Nephron progenitor cell (in vitro differentiated cells): ENCODE measurements at regions not wholly inside any gene's neighbourhood (a gene's known extent, or its start where the extent isn't known, plus 50 kb on each side); places are given as distances from the start of the nearest gene placed in this dataset.
"Not testable (repeated sequence)": the region's sequence is repeated elsewhere in the genome, so short reads cannot be mapped to it uniquely, and the experiment has no call there.

Experiments used
- DNase-seq: peaks from one replicate; pipeline ENCODE4 v3.0.0; 2021
- H3K27ac Mint-ChIP-seq: 2 replicates; pipeline ENCODE4 v1.8.0; 2021; ENCODE audit warnings: mild to moderate bottlenecking, moderate library complexity, mixed read lengths
- H3K27me3 Mint-ChIP-seq: 2 replicates; pipeline ENCODE4 v1.8.0; 2021; ENCODE audit warnings: mild to moderate bottlenecking, low read depth, mixed read lengths; ENCODE audit not compliant: poor library complexity
- H3K36me3 Mint-ChIP-seq: 2 replicates; pipeline ENCODE4 v1.8.0; 2021; ENCODE audit warnings: low read depth, mixed read lengths
- H3K4me1 Mint-ChIP-seq: 2 replicates; pipeline ENCODE4 v1.8.0; 2021; ENCODE audit warnings: mixed read lengths
- H3K4me3 Mint-ChIP-seq: 2 replicates; pipeline ENCODE4 v1.8.0; 2021; ENCODE audit warnings: mild to moderate bottlenecking, moderate library complexity, mixed read lengths
- H3K9me3 Mint-ChIP-seq: 2 replicates; pipeline ENCODE4 v1.8.0; 2021; ENCODE audit warnings: mild to moderate bottlenecking, moderate library complexity, mixed read lengths
- TF ChIP-seq, protein P1 (sequence below): fragments of 200-600 bp; sonication (generic); IDR thresholded peaks from 2 replicates; pipeline ENCODE4 v1.5.0; 2021; ENCODE audit warnings: antibody characterized with exemption

DNA sequence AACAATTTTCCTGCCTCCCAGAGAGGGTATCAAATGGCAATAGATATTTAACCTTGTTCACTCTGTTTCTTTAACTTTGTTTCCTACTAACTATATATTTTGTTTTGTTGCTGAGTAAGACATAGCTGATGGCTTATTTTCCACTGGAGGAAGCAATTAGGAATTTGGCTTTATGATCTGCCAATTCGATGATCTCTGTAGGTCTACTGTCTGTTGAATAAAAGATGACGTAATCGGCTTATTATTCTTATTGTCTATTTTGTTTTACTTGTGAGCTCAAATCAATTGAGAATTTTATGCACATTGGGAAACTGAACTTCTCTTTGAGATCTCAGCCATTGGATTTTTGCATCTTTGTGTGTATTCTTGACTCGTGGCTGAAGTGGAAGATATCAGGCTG, 862.6 kb downstream of the EFNB2 start:
- Mint-ChIP-seq H3K36me3 (no peaks in the 10 kb centered on the region), H3K4me3 (no peak overlapping the region), H3K9me3 (no peaks in the 10 kb centered on the region), H3K27me3 (peaks cover 4% of the 10 kb centered on the region), H3K27ac (no peak overlapping the region), H3K4me1 (no peaks in the 10 kb centered on the region)
- TF ChIP-seq, protein P1, sequence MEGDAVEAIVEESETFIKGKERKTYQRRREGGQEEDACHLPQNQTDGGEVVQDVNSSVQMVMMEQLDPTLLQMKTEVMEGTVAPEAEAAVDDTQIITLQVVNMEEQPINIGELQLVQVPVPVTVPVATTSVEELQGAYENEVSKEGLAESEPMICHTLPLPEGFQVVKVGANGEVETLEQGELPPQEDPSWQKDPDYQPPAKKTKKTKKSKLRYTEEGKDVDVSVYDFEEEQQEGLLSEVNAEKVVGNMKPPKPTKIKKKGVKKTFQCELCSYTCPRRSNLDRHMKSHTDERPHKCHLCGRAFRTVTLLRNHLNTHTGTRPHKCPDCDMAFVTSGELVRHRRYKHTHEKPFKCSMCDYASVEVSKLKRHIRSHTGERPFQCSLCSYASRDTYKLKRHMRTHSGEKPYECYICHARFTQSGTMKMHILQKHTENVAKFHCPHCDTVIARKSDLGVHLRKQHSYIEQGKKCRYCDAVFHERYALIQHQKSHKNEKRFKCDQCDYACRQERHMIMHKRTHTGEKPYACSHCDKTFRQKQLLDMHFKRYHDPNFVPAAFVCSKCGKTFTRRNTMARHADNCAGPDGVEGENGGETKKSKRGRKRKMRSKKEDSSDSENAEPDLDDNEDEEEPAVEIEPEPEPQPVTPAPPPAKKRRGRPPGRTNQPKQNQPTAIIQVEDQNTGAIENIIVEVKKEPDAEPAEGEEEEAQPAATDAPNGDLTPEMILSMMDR, result no peak
- no peak for DNase-seq

DNA sequence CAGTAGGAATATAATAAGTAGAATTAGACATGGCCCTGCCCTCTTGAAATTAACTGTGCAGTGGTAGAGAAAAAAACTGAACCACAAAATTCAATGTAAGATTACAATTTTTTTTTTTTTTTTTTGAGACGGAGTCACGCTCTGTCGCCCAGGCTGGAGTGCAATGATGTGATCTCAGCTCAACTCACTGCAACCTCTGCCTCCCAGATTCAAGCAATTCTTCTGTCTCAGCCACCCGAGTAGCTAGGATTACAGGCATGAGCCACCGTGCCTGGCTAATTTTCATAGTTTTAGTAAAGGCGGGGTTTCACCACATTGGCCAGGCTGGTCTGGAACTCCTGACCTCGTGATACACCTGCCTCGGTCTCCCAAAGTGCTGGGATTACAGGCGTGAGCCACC, 864.3 kb downstream of the EFNB2 start:
- H3K27me3 Mint-ChIP-seq, H3K4me3 Mint-ChIP-seq, H3K36me3 Mint-ChIP-seq, H3K9me3 Mint-ChIP-seq, DNase-seq, H3K27ac Mint-ChIP-seq, H3K4me1 Mint-ChIP-seq: not testable (repeated sequence)

DNA sequence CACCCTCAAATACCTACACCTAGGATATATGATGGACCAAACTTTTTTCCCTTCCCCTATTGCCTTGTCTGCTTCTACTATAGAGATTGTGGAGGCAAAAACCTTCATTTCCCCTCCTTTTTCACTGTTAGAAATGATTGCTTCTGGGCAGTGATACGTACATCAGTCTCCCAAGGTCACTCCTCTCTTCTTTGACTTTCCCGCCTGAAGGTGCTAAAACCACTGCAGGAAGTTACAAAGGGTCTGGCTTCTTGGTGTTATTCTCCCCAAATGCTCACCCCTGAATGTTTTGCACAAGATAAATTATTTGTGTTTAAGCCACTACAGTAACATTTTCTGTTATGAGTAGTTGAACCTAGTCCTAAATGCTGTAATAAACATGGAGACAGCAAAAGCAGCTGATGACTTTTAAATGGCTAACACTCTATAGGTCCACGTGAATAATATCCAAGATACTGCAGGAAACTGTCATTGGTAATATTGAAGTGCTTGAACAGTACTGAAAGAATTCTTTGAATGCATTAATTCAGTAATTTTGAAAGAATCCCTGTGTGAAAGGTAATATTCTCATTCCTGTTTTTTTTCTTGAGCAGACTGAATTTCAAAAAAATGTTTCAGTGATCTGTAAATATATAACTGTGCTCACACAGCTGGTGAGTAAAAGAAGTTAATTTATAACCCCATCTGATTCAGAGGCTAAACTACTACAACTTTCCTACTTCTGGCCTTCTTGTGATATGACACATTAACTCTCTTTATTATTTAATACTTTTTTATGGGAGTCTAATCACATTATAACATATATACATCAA, 865.1 kb downstream of the EFNB2 start:
- H3K27me3 Mint-ChIP-seq, result peaks cover 4% of the 10 kb centered on the region
- no peaks in the 10 kb centered on the region for H3K36me3 Mint-ChIP-seq
- no peaks in the 10 kb centered on the region for H3K4me1 Mint-ChIP-seq
- DNase-seq, result no peak
- TF ChIP-seq, protein P1, result no peak
- H3K9me3 Mint-ChIP-seq, result no peaks in the 10 kb centered on the region
- no peak overlapping the region for H3K4me3 Mint-ChIP-seq
- H3K27ac Mint-ChIP-seq, result no peak overlapping the region

DNA sequence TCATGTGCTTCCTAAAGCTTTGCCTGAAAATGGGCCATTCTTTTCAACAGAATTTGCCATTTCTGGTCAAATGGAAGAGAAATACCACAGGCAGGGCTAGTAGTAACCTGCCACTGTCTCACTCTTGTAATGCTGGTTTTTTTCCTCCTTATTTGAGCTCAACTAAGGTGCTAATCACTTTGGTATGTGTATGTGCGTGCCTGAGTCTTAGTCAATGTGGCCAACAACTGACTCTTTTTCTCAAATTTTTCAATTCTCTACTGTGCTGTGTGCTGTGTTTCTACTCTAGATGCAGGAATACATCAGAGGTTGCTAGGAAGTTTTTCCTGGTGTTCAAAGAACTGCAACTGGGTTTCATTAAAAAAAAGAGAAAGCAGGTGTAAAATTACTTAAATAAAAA, 870.2 kb downstream of the EFNB2 start:
- Mint-ChIP-seq H3K4me3 (no peak overlapping the region), H3K9me3 (no peaks in the 10 kb centered on the region), H3K4me1 (peaks cover 7% of the 10 kb centered on the region), H3K27me3 (no peaks in the 10 kb centered on the region), H3K36me3 (no peaks in the 10 kb centered on the region), H3K27ac (no peak overlapping the region)
- TF ChIP-seq, protein P1, result no peak
- DNase-seq, result no peak

DNA sequence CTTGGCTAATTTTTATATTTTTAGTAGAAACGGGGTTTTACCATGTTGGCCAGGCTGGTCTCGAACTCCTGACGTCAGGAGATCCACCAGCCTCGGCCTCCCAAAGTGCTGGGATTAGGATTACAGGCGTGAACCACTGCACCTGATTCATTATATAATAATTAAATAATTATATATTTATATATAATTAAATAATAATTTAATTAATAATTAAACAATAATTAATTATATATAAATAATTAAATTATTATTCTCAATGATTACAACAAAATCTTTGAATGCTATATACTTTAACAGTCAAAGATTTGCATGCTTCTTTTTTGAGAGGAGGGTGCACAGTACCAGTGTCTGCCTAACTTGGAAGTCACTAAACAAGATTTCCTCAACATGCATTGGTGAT, 872.3 kb downstream of the EFNB2 start:
- TF ChIP-seq, protein P1, result no peak
- H3K9me3 Mint-ChIP-seq, result no peaks in the 10 kb centered on the region
- no peaks in the 10 kb centered on the region for H3K36me3 Mint-ChIP-seq
- no peak for DNase-seq
- no peaks in the 10 kb centered on the region for H3K27me3 Mint-ChIP-seq
- peaks cover 18% of the 10 kb centered on the region for H3K4me1 Mint-ChIP-seq
- H3K27ac Mint-ChIP-seq, result no peak overlapping the region
- H3K4me3 Mint-ChIP-seq, result no peak overlapping the region

DNA sequence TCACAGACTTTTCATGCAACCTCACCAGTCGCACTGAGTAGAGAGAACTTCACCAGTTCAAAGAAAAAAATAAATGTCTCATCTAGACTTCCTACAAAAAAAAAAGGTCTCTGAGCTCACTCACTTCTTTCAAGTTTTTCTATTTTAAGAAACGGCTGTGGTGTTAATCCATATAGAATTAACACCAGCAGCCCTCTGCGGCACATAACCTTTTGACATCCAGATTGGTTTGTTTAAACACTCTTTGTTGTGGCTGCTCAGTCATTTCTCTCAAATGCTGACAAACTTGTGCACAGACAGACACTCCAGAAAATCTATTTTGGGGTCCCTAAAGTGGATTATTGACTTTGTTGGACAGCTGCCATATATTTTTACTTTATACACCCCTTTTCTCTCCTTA, 874.9 kb downstream of the EFNB2 start:
- no peaks in the 10 kb centered on the region for H3K36me3 Mint-ChIP-seq
- peaks cover 24% of the 10 kb centered on the region for H3K4me1 Mint-ChIP-seq
- H3K27me3 Mint-ChIP-seq, result no peaks in the 10 kb centered on the region
- H3K4me3 Mint-ChIP-seq, result no peak overlapping the region
- TF ChIP-seq, protein P1, result no peak
- H3K27ac Mint-ChIP-seq, result no peak overlapping the region
- H3K9me3 Mint-ChIP-seq, result no peaks in the 10 kb centered on the region
- DNase-seq, result no peak
